Subcutaneous abdominal adipose tissue (tissue), 5 donors: ENCODE measurements at regions not wholly inside any gene's neighbourhood (a gene's known extent, or its start where the extent isn't known, plus 50 kb on each side); places are given as distances from the start of the nearest gene placed in this dataset.
"Not testable (repeated sequence)": the region's sequence is repeated elsewhere in the genome, so short reads cannot be mapped to it uniquely, and the experiment has no call there.

Experiments used
- H3K27ac ChIP-seq: one replicate; pipeline ENCODE4 v1.7.0; 2013; ENCODE audit warnings: low read depth, mild to moderate bottlenecking, inconsistent platforms, low read length, moderate library complexity
- H3K27me3 ChIP-seq, 5 donors: one replicate each; pipeline ENCODE4 v1.7.0; 2013; ENCODE audit warnings: low read length in 5 of 5, inconsistent platforms in 1 of 5; ENCODE audit not compliant: control insufficient read depth in 5 of 5, insufficient read depth in 4 of 5
- H3K36me3 ChIP-seq, 5 donors: one replicate each; pipeline ENCODE4 v1.7.0; 2013; ENCODE audit warnings: low read length in 5 of 5; ENCODE audit not compliant: control insufficient read depth in 5 of 5, insufficient read depth in 5 of 5
- H3K4me1 ChIP-seq, 5 donors: one replicate each; pipeline ENCODE4 v1.7.0; 2013; ENCODE audit warnings: low read length in 5 of 5, mild to moderate bottlenecking in 3 of 5, moderate library complexity in 1 of 5; ENCODE audit not compliant: control insufficient read depth in 5 of 5, insufficient read depth in 5 of 5
- H3K4me3 ChIP-seq, 5 donors: one replicate each; pipeline ENCODE4 v1.7.0; 2013; ENCODE audit warnings: low read length in 5 of 5, low read depth in 1 of 5
- H3K9ac ChIP-seq, 5 donors: one replicate each; pipeline ENCODE4 v1.7.0; 2013; ENCODE audit warnings: low read length in 5 of 5, mild to moderate bottlenecking in 4 of 5, moderate library complexity in 3 of 5
- H3K9me3 ChIP-seq, 5 donors: one replicate each; pipeline ENCODE4 v1.7.0; 2013; ENCODE audit warnings: low read length in 5 of 5; ENCODE audit not compliant: control insufficient read depth in 5 of 5
- donor health status: healthy.
- donor health status: healthy.
- donor health status: healthy.
- donor health status: healthy.
- donor health status: healthy.

DNA sequence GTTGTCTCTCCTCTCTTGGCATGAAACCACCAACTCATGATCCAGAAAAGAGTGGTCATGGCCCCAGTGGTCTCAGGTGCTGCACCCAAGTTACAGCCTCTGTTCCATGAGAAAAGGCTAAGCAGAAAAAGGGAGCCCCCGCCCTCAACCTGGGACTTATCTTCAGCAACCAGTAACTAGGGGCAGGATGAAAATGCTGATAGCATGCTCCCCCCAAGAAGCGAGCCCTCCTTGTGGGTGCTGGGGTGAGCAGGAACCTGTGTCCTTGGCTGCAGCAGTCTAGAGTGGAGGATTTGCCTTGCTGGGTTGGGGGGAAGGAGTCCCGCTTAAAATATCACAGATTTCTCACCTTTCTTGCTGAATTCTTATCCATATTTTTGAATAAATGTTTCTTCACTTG lies 490.0 kb downstream of the SUCLG1 start:
- H3K4me3 ChIP-seq, result no peak overlapping the region
- H3K27me3 ChIP-seq, result no peaks in the 10 kb centered on the region

DNA sequence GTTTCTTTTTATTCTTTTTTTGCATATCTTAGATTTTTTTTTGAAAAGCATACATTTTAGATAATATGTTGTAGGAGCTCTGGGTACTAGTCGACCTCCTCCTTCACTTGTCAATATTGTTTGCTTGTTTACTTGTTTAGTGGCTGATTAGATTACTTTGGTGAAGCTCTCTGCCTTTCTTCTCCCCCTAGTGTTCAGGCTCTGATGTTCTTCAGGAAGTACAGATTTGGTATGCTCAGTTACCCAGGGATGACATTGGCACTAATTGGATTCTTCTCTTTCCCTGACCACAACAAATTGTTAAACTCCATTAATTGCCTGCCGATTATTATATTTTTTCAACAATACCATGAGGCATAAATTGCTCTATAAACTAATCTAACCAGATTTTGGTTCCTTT lies 491.2 kb downstream of the SUCLG1 start:
- Histone ChIP-seq H3K27me3 (no peaks in the 10 kb centered on the region), H3K27ac (no peak overlapping the region), H3K9me3 (no peaks in the 10 kb centered on the region), H3K36me3 (no peaks in the 10 kb centered on the region), H3K9ac (no peak overlapping the region), H3K4me3 (no peak overlapping the region), H3K4me1 (no peaks in the 10 kb centered on the region)

More for the DNA sequence above, 490.0 kb downstream of the SUCLG1 start:
- Histone ChIP-seq H3K9ac (no peak overlapping the region), H3K36me3 (no peaks in the 10 kb centered on the region), H3K4me1 (no peaks in the 10 kb centered on the region), H3K27ac (no peak overlapping the region), H3K9me3 (no peaks in the 10 kb centered on the region)

- H3K27me3 ChIP-seq, H3K4me3 ChIP-seq, H3K4me1 ChIP-seq, H3K36me3 ChIP-seq, H3K9ac ChIP-seq, H3K27ac ChIP-seq, H3K9me3 ChIP-seq: not testable (repeated sequence)
Measured at GRCh38 chr2:83966946-83967345, 492.1 kb downstream of the SUCLG1 start.

DNA sequence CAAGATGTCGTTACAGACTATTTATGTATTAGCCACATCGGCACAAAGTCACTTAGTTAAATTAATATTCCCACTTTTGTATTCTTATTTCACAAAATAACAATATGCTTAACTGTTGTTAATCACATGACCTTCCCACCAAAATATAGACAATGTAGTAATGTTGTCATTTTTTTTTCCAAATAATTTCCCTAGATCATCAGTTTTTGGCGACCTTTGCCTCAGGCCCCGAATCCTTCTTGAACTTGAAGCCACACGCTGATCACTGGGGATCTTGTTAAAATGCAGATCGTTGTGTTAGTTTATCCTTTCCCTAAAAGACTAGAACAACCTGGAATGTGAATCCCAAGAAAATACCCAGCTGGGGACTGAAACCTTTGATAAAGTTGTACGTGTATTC lies 497.6 kb downstream of the SUCLG1 start:
- H3K9ac ChIP-seq, result no peak overlapping the region
- H3K36me3 ChIP-seq, result no peaks in the 10 kb centered on the region
- no peaks in the 10 kb centered on the region for H3K4me1 ChIP-seq
- H3K27ac ChIP-seq, result no peak overlapping the region
- H3K27me3 ChIP-seq, result no peaks in the 10 kb centered on the region
- H3K9me3 ChIP-seq, result no peaks in the 10 kb centered on the region
- H3K4me3 ChIP-seq, result no peak overlapping the region

- H3K36me3 ChIP-seq, result no peaks in the 10 kb centered on the region
- no peak overlapping the region for H3K4me3 ChIP-seq
- no peak overlapping the region for H3K27ac ChIP-seq
- H3K4me1 ChIP-seq, result no peaks in the 10 kb centered on the region
- H3K9me3 ChIP-seq, result no peaks in the 10 kb centered on the region
- H3K9ac ChIP-seq, result no peak overlapping the region
- no peaks in the 10 kb centered on the region for H3K27me3 ChIP-seq
Measured at GRCh38 chr2:83960371-83960770, 498.7 kb downstream of the SUCLG1 start.

DNA sequence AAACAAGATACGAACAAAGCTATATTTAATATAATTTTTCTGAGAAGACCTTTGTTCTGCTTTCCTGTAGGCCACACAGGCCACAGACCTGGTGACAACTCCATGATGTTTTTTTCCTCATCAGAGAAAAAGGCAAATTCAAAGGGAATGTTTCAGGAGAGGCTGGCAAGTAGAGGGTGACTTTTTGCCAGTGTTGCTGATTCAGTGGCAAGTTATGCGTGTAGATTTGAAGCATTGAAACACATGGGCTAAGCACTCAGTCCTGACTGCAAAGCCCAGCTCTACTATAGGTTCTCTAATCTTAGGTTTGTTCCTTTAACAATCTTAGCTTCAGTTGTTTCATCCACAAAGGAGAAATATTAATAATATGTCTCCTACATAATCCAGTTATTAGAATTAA lies 499.8 kb downstream of the SUCLG1 start:
- H3K4me3 ChIP-seq, result no peak overlapping the region

DNA sequence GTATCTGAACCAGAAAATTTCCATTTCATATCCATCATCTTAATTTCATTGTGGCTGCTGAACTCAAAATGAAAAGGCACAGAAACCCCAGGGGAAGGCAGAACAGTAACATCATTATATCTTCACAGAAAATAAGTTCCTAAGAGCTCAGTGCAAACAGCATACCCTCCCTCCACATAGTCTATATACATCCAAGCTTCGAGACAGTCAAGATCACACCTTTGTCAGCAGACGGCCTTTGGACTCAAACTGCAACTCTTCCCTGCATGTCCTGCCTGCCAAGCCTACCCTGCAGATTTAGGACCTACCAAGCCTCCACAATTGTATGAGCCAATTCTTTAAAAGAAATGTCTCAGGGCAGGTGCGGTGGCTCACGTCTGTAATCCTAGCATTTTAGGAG lies 502.1 kb downstream of the SUCLG1 start:
- H3K27ac ChIP-seq, result no peak overlapping the region
- no peaks in the 10 kb centered on the region for H3K27me3 ChIP-seq
- H3K4me1 ChIP-seq, result no peaks in the 10 kb centered on the region
- H3K4me3 ChIP-seq, result no peak overlapping the region
- no peaks in the 10 kb centered on the region for H3K36me3 ChIP-seq
- no peaks in the 10 kb centered on the region for H3K9me3 ChIP-seq
- no peak overlapping the region for H3K9ac ChIP-seq

More for the DNA sequence above, 499.8 kb downstream of the SUCLG1 start:
- Histone ChIP-seq H3K4me1 (no peaks in the 10 kb centered on the region), H3K36me3 (no peaks in the 10 kb centered on the region), H3K9me3 (no peaks in the 10 kb centered on the region), H3K9ac (no peak overlapping the region), H3K27ac (no peak overlapping the region), H3K27me3 (no peaks in the 10 kb centered on the region)

DNA sequence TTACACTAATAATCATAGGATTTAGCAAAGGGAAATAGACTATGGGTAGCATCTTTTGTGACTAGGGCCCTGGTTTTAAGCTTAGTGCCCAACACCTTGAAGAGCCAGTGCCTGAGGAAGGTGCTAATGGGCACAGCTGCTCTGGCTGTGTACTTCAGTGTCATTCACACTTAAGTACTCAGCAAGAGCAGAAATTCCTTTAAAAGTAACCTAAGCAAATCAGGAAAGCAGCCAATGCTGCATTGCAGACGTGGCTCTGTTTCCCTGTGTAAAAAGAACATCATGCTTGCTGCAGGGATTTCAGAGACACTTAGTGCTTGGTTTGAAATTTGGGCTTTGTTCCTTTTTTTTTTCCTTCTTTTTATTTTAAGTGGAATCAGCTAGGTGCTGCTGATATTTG lies 505.4 kb downstream of the SUCLG1 start:
- Histone ChIP-seq H3K4me3 (no peak overlapping the region), H3K9ac (no peak overlapping the region), H3K27ac (no peak overlapping the region), H3K4me1 (no peaks in the 10 kb centered on the region), H3K27me3 (no peaks in the 10 kb centered on the region), H3K36me3 (no peaks in the 10 kb centered on the region), H3K9me3 (no peaks in the 10 kb centered on the region)

DNA sequence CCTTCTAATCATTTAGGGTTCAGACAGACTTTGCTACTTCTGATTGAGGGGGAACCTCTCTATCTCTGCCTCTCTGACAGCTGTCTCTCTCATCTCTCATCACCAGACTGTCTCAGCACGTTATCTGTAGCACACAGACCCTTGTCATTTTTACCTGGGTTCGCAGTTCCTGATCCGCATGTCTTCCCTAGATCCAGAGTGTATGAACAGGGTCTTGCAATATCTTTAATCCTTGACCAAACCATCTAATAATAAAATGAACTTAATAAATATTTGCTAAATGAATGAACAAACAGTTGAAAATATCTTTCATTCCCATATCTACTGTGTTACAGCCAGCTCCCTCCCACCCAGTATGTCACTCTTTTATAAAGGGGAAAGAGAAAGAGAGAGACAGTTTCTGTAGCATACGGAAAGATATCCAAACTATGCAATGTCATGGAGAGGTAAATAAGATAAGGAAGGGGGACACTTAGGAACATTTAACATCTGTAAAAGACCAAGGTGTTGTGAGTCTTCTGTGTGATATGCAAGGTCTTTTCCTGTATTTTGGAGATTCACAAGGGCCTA lies 507.6 kb downstream of the SUCLG1 start:
- H3K36me3 ChIP-seq, result no peaks in the 10 kb centered on the region
- no peak overlapping the region for H3K9ac ChIP-seq
- H3K27me3 ChIP-seq, result no peaks in the 10 kb centered on the region
- H3K27ac ChIP-seq, result no peak overlapping the region
- no peaks in the 10 kb centered on the region for H3K9me3 ChIP-seq
- no peak overlapping the region for H3K4me3 ChIP-seq
- H3K4me1 ChIP-seq, result no peaks in the 10 kb centered on the region

GRCh38 chr2:83949361-83949760 lies 509.7 kb downstream of the SUCLG1 start:
- no peaks in the 10 kb centered on the region for H3K27me3 ChIP-seq
- no peak overlapping the region for H3K27ac ChIP-seq
- no peaks in the 10 kb centered on the region for H3K9me3 ChIP-seq
- no peaks in the 10 kb centered on the region for H3K36me3 ChIP-seq
- no peak overlapping the region for H3K9ac ChIP-seq
- H3K4me1 ChIP-seq, result no peaks in the 10 kb centered on the region
- no peak overlapping the region for H3K4me3 ChIP-seq

DNA sequence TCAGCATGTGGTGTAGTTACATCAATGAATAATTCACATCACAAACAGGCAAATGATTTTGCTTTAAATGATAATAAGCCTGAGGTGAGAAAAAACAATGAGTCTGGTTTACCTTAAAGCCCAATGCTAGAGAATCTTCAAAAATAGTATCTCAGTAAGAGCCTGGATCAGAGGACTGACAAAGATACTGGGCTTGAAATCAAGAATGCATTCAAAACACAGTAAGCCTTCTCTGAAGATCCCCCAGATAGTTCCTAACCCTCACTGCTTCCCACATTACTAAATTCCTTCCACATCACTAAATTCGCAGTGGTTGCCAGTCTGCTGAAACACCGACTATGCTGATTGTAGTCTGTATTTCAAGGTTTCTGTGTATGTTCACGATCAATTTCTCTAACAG lies 514.9 kb downstream of the SUCLG1 start:
- Histone ChIP-seq H3K9me3 (no peaks in the 10 kb centered on the region), H3K27me3 (no peaks in the 10 kb centered on the region), H3K36me3 (no peaks in the 10 kb centered on the region), H3K4me3 (no peak overlapping the region), H3K27ac (no peak overlapping the region), H3K9ac (no peak overlapping the region), H3K4me1 (no peaks in the 10 kb centered on the region)
